SK-N-SH (cell line): ENCODE measurements at regions not wholly inside any gene's neighbourhood (a gene's known extent, or its start where the extent isn't known, plus 50 kb on each side); places are given as distances from the start of the nearest gene placed in this dataset.

Source experiments
- CTCF ChIA-PET: fragments of 300-600, 350-600 bp; formaldehyde crosslinking; extraction: SDS; loops from one replicate; lab custom pipeline; 2021; lab: Yijun Ruan, JAX
- POLR2A ChIA-PET: fragments of 350-600 bp; sonication (Branson Sonifier 250); formaldehyde crosslinking; extraction: SDS; loops from one replicate; lab custom pipeline; 2020; ENCODE audit warnings: antibody characterized with exemption, inconsistent platforms; lab: Yijun Ruan, JAX
- DNase-seq: peaks from one replicate; pipeline ENCODE4 v3.0.0; 2012
- H2AFZ ChIP-seq: fragments of 200-600 bp; sonication (generic); 2 replicates; pipeline ENCODE4 v1.8.1; 2016; ENCODE audit warnings: antibody characterized with exemption, mild to moderate bottlenecking, low read depth
- H3F3A ChIP-seq: fragments of 200-600 bp; sonication (generic); replicated peaks from 2 replicates; pipeline ENCODE3; 2016; ENCODE audit warnings: antibody characterized with exemption, mild to moderate bottlenecking; ENCODE audit not compliant: insufficient read depth
- H3K27ac ChIP-seq, 2 experiments: fragments of 200-500 bp in 1 of 2; fragments of 200-600 bp in 1 of 2; sonication (Bioruptor generic) in 1 of 2; sonication (generic), shearing (Covaris generic) in 1 of 2; 2 replicates each; pipeline versions ENCODE4 v1.5.1 to v1.6.1; 2014 to 2016; ENCODE audit warnings: low read depth in 2 of 2, inconsistent platforms in 1 of 2, low read length in 1 of 2, mild to moderate bottlenecking in 1 of 2, mixed read lengths in 1 of 2
- H3K27me3 ChIP-seq: fragments of 200-600 bp; sonication (generic), shearing (Covaris generic); 2 replicates; pipeline ENCODE4 v1.6.1; 2016; ENCODE audit warnings: mixed run types; ENCODE audit not compliant: insufficient read depth
- H3K36me3 ChIP-seq, 2 experiments: fragments of 200-500 bp in 1 of 2; fragments of 200-600 bp in 1 of 2; sonication (Bioruptor generic) in 1 of 2; sonication (generic) in 1 of 2; replicated peaks in 1 of 2; 2 replicates each; pipeline versions ENCODE3 to v1.5.1; 2014 to 2016; ENCODE audit warnings: low read length in 1 of 2, mild to moderate bottlenecking in 1 of 2; ENCODE audit not compliant: insufficient read depth in 2 of 2, control insufficient read depth in 1 of 2
- H3K4me1 ChIP-seq, 2 experiments: fragments of 200-500 bp in 1 of 2; fragments of 200-600 bp in 1 of 2; sonication (Bioruptor generic) in 1 of 2; sonication (generic), shearing (Covaris generic) in 1 of 2; 2 replicates each; pipeline versions ENCODE4 v1.5.1 to v1.6.1; 2014 to 2016; ENCODE audit warnings: low read depth in 1 of 2, low read length in 1 of 2, mixed run types in 1 of 2; ENCODE audit not compliant: insufficient read depth in 2 of 2, control insufficient read depth in 1 of 2
- H3K4me2 ChIP-seq: fragments of 200-600 bp; sonication (generic), shearing (Covaris generic); 2 replicates; pipeline ENCODE4 v1.6.1; 2017; ENCODE audit warnings: mixed run types
- H3K4me3 ChIP-seq, 2 experiments: fragments of 200-500 bp in 1 of 2; fragments of 200-600 bp in 1 of 2; sonication (Bioruptor generic) in 1 of 2; sonication (generic), shearing (Covaris generic) in 1 of 2; 2 replicates each; pipeline versions ENCODE4 v1.5.1 to v1.8.1; 2014 to 2016; ENCODE audit warnings: low read depth in 2 of 2, inconsistent platforms in 1 of 2, low read length in 1 of 2, mild to moderate bottlenecking in 1 of 2, mixed read lengths in 1 of 2, moderate library complexity in 1 of 2
- H3K79me2 ChIP-seq: fragments of 200-600 bp; sonication (generic); 2 replicates; pipeline ENCODE4 v1.8.1; 2017; ENCODE audit warnings: mild to moderate bottlenecking; ENCODE audit not compliant: insufficient read depth
- H3K9ac ChIP-seq: fragments of 200-600 bp; sonication (generic); 2 replicates; pipeline ENCODE4 v1.6.1; 2017; ENCODE audit warnings: mixed run types
- H3K9me2 ChIP-seq: fragments of 200-600 bp; sonication (generic); 2 replicates; pipeline ENCODE4 v1.6.1; 2017; ENCODE audit warnings: mixed run types
- H3K9me3 ChIP-seq: fragments of 200-600 bp; sonication (generic); 2 replicates; pipeline ENCODE4 v1.6.1; 2017; ENCODE audit warnings: mixed run types, mild to moderate bottlenecking, moderate library complexity
- H4K20me1 ChIP-seq: fragments of 200-600 bp; sonication (generic); 2 replicates; pipeline ENCODE4 v1.6.1; 2017; ENCODE audit warnings: mild to moderate bottlenecking, mixed run types; ENCODE audit not compliant: insufficient read depth
- CTCF ChIP-seq: fragments of 200-600 bp; sonication (generic); IDR thresholded peaks from 2 replicates; pipeline ENCODE4 v1.6.1; 2017; ENCODE audit warnings: antibody characterized with exemption, mild to moderate bottlenecking, moderate library complexity
- FOXM1 ChIP-seq: IDR thresholded peaks from 2 replicates; pipeline ENCODE4 v1.4.0; 2012; ENCODE audit warnings: low read depth, mild to moderate bottlenecking
- GATA2 ChIP-seq: sonication (generic); formaldehyde crosslinking; IDR thresholded peaks from 2 replicates; pipeline ENCODE4 v1.5.0; 2020; ENCODE audit warnings: mild to moderate bottlenecking, missing genetic modification reagents
- REST ChIP-seq: IDR thresholded peaks from 2 replicates; pipeline ENCODE4 v1.6.1; 2012; ENCODE audit warnings: mild to moderate bottlenecking, low read depth, low read length, moderate library complexity
- SMC3 ChIP-seq: IDR thresholded peaks from 2 replicates; pipeline ENCODE4 v1.6.1; 2012; ENCODE audit warnings: low read depth, low read length, improper control_type of control experiment
- TCF12 ChIP-seq: IDR thresholded peaks from 2 replicates; pipeline ENCODE4 v1.4.0; 2012
- ZBTB33 ChIP-seq: IDR thresholded peaks from 2 replicates; pipeline ENCODE4 v1.4.0; 2012; ENCODE audit warnings: low read depth, borderline replicate concordance
- WGBS: methylation state at CpG from one replicate; pipeline ENCODE4 v1.1.6; 2017; ENCODE audit warnings: low lambda C conversion rate; 5-methylcytosine and 5-hydroxymethylcytosine counted together

DNA sequence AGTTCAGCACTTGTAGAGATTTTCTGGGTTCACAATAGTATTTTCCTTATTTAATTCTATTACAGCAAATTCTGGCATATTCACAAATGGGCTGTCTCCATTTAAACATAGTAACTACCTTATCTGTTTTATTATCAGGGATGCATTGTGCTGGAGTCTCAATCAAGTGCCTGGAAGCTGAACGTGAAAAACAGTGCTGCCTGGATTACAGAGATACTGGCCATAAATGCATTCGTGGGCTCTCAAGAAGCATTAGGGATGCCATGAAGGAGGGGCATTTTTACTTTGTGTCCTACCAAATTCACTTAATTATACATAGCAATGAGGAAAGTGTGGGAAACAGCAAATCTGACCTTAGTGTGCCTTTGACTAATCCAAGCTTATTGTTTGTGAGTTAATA is 184.6 kb downstream of the ABCC12 start:
- no peaks in the 10 kb centered on the region for H3K9me3 ChIP-seq
- H3K4me2 ChIP-seq: no peak overlapping the region
- no peaks in the 10 kb centered on the region for H3K9me2 ChIP-seq
- no peaks in the 10 kb centered on the region for H3K36me3 ChIP-seq
- no peaks in the 10 kb centered on the region for H3K27me3 ChIP-seq
- H3K4me3 ChIP-seq: no peak overlapping the region
- peak; percentile 25 for DNase-seq
- peak overlapping the region in 1 of 2 experiments; percentile 4; a peak in 1 of 4 replicates for H3K27ac ChIP-seq
- ChIA-PET CTCF (no interaction called here), POLR2A (no interaction called here)
- no peaks in the 10 kb centered on the region for H3K79me2 ChIP-seq
- no peak overlapping the region for H3K9ac ChIP-seq
- no peaks in the 10 kb centered on the region for H3F3A ChIP-seq
- TF ChIP-seq FOXM1 (no peak), GATA2 (CRISPR knock-in tag) (peak; percentile 62), TCF12 (no peak), CTCF (no peak)
- no peaks in the 10 kb centered on the region for H4K20me1 ChIP-seq
- 0% methylated on average over 2 of the region's 2 CpGs for WGBS
- no peaks in the 10 kb centered on the region for H3K4me1 ChIP-seq
- no peak overlapping the region for H2AFZ ChIP-seq

GRCh38 chr16:47970291-47970931 is 185.4 kb downstream of the ABCC12 start:
- Histone ChIP-seq H3K9me2 (no peaks in the 10 kb centered on the region), H3K9me3 (no peaks in the 10 kb centered on the region), H3K27me3 (no peaks in the 10 kb centered on the region), H2AFZ (no peak overlapping the region), H3K4me2 (no peak overlapping the region), H3K4me1 (peaks cover 0 to 1% of the 10 kb centered on the region in 2 experiments; a peak in 1 of 4 replicates), H3K79me2 (no peaks in the 10 kb centered on the region), H3F3A (no peaks in the 10 kb centered on the region), H3K36me3 (no peaks in the 10 kb centered on the region), H3K4me3 (no peak overlapping the region), H4K20me1 (no peaks in the 10 kb centered on the region), H3K27ac (no peak overlapping the region; a peak in 1 of 4 replicates), H3K9ac (no peak overlapping the region)
- 6% methylated on average over 2 of the region's 2 CpGs for WGBS
- ChIA-PET POLR2A (no interaction called here), CTCF (interaction anchor here (1.4 kb wide), 1 partner anchor 827 kb away, joined by 3 read pairs; the partner anchor contains the start of gene NETO2)
- no peak for DNase-seq
- TF ChIP-seq SMC3 (no peak), REST (peak; percentile 95), ZBTB33 (no peak)
